GM19438 (cell line): ENCODE measurements at regions not wholly inside any gene's neighbourhood (a gene's known extent, or its start where the extent isn't known, plus 50 kb on each side); places are given as distances from the start of the nearest gene placed in this dataset.

Experiments
- ATAC-seq: cut with Tn5 transposase; IDR thresholded peaks from one replicate; pipeline ENCODE4 v1.9.1; 2021; ENCODE audit warnings: low read depth; ENCODE audit not compliant: unreplicated experiment

GRCh38 chr6:21506126-21506525 lies 87.4 kb upstream of the SOX4 start:
- no peak for ATAC-seq

GRCh38 chr6:21507811-21508210 lies 85.7 kb upstream of the SOX4 start:
- no peak for ATAC-seq

GRCh38 chr6:21508753-21509152 lies 84.8 kb upstream of the SOX4 start:
- ATAC-seq, result no peak

- ATAC-seq, result no peak
These were observed 81.5 kb upstream of the SOX4 start for GRCh38 chr6:21511891-21512550.

- no peak for ATAC-seq
These were observed 79.3 kb upstream of the SOX4 start for GRCh38 chr6:21514288-21514687.

- no peak for ATAC-seq
These were observed 75.2 kb upstream of the SOX4 start for GRCh38 chr6:21518317-21518716.

GRCh38 chr6:21519642-21520041 lies 73.9 kb upstream of the SOX4 start:
- no peak for ATAC-seq

- no peak for ATAC-seq
These were observed 72.3 kb upstream of the SOX4 start for GRCh38 chr6:21521276-21521675.

- ATAC-seq, result no peak
These were observed 71.3 kb upstream of the SOX4 start for GRCh38 chr6:21522143-21522747.

- ATAC-seq, result no peak
These were observed 70.6 kb upstream of the SOX4 start for GRCh38 chr6:21522797-21523456.

GRCh38 chr6:21523652-21524051 lies 69.9 kb upstream of the SOX4 start:
- ATAC-seq, result no peak

- no peak for ATAC-seq
These were observed 69.3 kb upstream of the SOX4 start for GRCh38 chr6:21524201-21524600.

GRCh38 chr6:21526974-21527373 lies 66.6 kb upstream of the SOX4 start:
- no peak for ATAC-seq

GRCh38 chr6:21527731-21528130 lies 65.8 kb upstream of the SOX4 start:
- ATAC-seq, result no peak

GRCh38 chr6:21529431-21529830 lies 64.1 kb upstream of the SOX4 start:
- ATAC-seq, result no peak

- ATAC-seq, result no peak
These were observed 62.2 kb upstream of the SOX4 start for GRCh38 chr6:21531393-21531792.

GRCh38 chr6:21533678-21534077 lies 59.9 kb upstream of the SOX4 start:
- no peak for ATAC-seq

- no peak for ATAC-seq
These were observed 57.2 kb upstream of the SOX4 start for GRCh38 chr6:21536280-21536766.

GRCh38 chr6:21537637-21538036 lies 55.9 kb upstream of the SOX4 start:
- no peak for ATAC-seq

- ATAC-seq, result no peak
These were observed 55.3 kb upstream of the SOX4 start for GRCh38 chr6:21538186-21538798.

- no peak for ATAC-seq
These were observed 53.9 kb upstream of the SOX4 start for GRCh38 chr6:21539621-21540100.
